Muscle of leg (tissue), 3 donors: ENCODE measurements at regions not wholly inside any gene's neighbourhood (a gene's known extent, or its start where the extent isn't known, plus 50 kb on each side); places are given as distances from the start of the nearest gene placed in this dataset.

Experiments used
- DNase-seq: peaks from one replicate; pipeline ENCODE4 v3.0.0; 2013
- H3K27ac ChIP-seq: one replicate; pipeline ENCODE4 v1.5.1; 2013; ENCODE audit warnings: mild to moderate bottlenecking, low read length, control low read depth
- H3K27me3 ChIP-seq: one replicate; pipeline ENCODE4 v1.6.1; 2013; ENCODE audit warnings: low read length; ENCODE audit not compliant: control insufficient read depth, insufficient read depth
- H3K36me3 ChIP-seq: one replicate; pipeline ENCODE4 v1.6.1; 2013; ENCODE audit warnings: low read length; ENCODE audit not compliant: control insufficient read depth, insufficient read depth
- H3K4me1 ChIP-seq: one replicate; pipeline ENCODE4 v1.6.1; 2013; ENCODE audit warnings: low read length; ENCODE audit not compliant: control insufficient read depth, insufficient read depth
- H3K4me3 ChIP-seq: one replicate; pipeline ENCODE4 v1.5.1; 2013; ENCODE audit warnings: low read length, control low read depth
- H3K9me3 ChIP-seq: replicated peaks from 2 replicates; pipeline ENCODE4 v1.6.1; 2013; ENCODE audit warnings: low read depth, low read length; ENCODE audit not compliant: control insufficient read depth
- WGBS: methylation state at CpG from one replicate; pipeline ENCODE4 v1.1.5; 2013; ENCODE audit warnings: missing lambda C conversion rate; ENCODE audit not compliant: insufficient coverage; 5-methylcytosine and 5-hydroxymethylcytosine counted together

GRCh38 chr20:52895235-52895634 is 76.9 kb upstream of the TSHZ2 start:
- WGBS = 67% methylated on average over 5 of the region's 7 CpGs
- Histone ChIP-seq H3K4me1 (no peaks in the 10 kb centered on the region), H3K36me3 (no peaks in the 10 kb centered on the region), H3K27ac (no peak overlapping the region), H3K4me3 (no peak overlapping the region), H3K27me3 (no peaks in the 10 kb centered on the region), H3K9me3 (no peaks in the 10 kb centered on the region)
- DNase-seq = peak; percentile 21

GRCh38 chr20:52893498-52893897 is 78.7 kb upstream of the TSHZ2 start:
- no CpG with 5 or more reads among the region's 4 CpGs for WGBS
- DNase-seq = no peak

GRCh38 chr20:52892023-52892422 is 80.1 kb upstream of the TSHZ2 start:
- H3K4me1 ChIP-seq = no peaks in the 10 kb centered on the region
- H3K36me3 ChIP-seq = no peaks in the 10 kb centered on the region
- WGBS = 100% methylated on average over 1 of the region's 2 CpGs
- no peak overlapping the region for H3K27ac ChIP-seq
- DNase-seq = no peak
- no peaks in the 10 kb centered on the region for H3K27me3 ChIP-seq
- H3K9me3 ChIP-seq = no peaks in the 10 kb centered on the region
- H3K4me3 ChIP-seq = no peak overlapping the region

More at GRCh38 chr20:52893498-52893897, 78.7 kb upstream of the TSHZ2 start:
- H3K36me3 ChIP-seq = no peaks in the 10 kb centered on the region
- H3K27me3 ChIP-seq = no peaks in the 10 kb centered on the region
- no peaks in the 10 kb centered on the region for H3K9me3 ChIP-seq
- no peak overlapping the region for H3K4me3 ChIP-seq
- H3K4me1 ChIP-seq = no peaks in the 10 kb centered on the region
- H3K27ac ChIP-seq = no peak overlapping the region

GRCh38 chr20:52890130-52890529 is 82.0 kb upstream of the TSHZ2 start:
- no peaks in the 10 kb centered on the region for H3K36me3 ChIP-seq
- H3K4me3 ChIP-seq = no peak overlapping the region
- H3K27me3 ChIP-seq = no peaks in the 10 kb centered on the region
- H3K4me1 ChIP-seq = no peaks in the 10 kb centered on the region
- H3K9me3 ChIP-seq = no peaks in the 10 kb centered on the region
- WGBS = no CpG with 5 or more reads among the region's 3 CpGs
- H3K27ac ChIP-seq = no peak overlapping the region
- DNase-seq = no peak

DNA sequence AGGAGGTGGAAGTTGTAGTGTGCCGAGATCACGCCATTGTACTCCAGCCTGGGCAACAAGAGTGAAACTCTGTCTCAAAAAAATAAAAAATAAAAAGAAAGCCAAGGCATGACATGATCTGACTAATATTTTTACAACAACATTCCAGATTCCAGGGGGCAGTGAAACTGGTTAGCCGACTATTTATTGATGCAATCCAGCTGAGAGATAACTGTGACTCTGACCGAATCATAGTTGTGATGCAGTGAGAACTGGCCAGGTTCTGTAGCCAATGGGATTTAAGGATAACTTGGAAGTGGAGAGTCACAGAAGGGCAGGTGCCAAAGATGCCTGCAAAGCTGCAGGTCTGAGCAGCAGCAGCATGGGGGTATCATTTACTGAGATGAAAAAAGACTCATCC is 82.9 kb upstream of the TSHZ2 start:
- no peak overlapping the region for H3K4me3 ChIP-seq
- H3K9me3 ChIP-seq = no peaks in the 10 kb centered on the region
- 56% methylated on average over 2 of the region's 4 CpGs for WGBS
- no peaks in the 10 kb centered on the region for H3K27me3 ChIP-seq
- no peaks in the 10 kb centered on the region for H3K4me1 ChIP-seq
- H3K27ac ChIP-seq = no peak overlapping the region
- H3K36me3 ChIP-seq = no peaks in the 10 kb centered on the region
- DNase-seq = no peak

- Histone ChIP-seq H3K36me3 (no peaks in the 10 kb centered on the region), H3K27ac (no peak overlapping the region), H3K9me3 (no peaks in the 10 kb centered on the region), H3K27me3 (no peaks in the 10 kb centered on the region), H3K4me3 (no peak overlapping the region), H3K4me1 (no peaks in the 10 kb centered on the region)
- WGBS = no CpG with 5 or more reads among the region's 3 CpGs
- DNase-seq = no peak
These were observed 84.1 kb upstream of the TSHZ2 start for GRCh38 chr20:52888096-52888495.

GRCh38 chr20:52880997-52881396 is 91.2 kb upstream of the TSHZ2 start:
- H3K9me3 ChIP-seq = no peaks in the 10 kb centered on the region
- H3K4me1 ChIP-seq = no peaks in the 10 kb centered on the region
- no peaks in the 10 kb centered on the region for H3K27me3 ChIP-seq
- peak; percentile 63 for DNase-seq
- no peak overlapping the region for H3K27ac ChIP-seq
- H3K36me3 ChIP-seq = no peaks in the 10 kb centered on the region
- H3K4me3 ChIP-seq = no peak overlapping the region

- no peaks in the 10 kb centered on the region for H3K9me3 ChIP-seq
- no peaks in the 10 kb centered on the region for H3K27me3 ChIP-seq
- no peak overlapping the region for H3K4me3 ChIP-seq
- no peak overlapping the region for H3K27ac ChIP-seq
- 33% methylated on average over 1 of the region's 3 CpGs for WGBS
- H3K36me3 ChIP-seq = no peaks in the 10 kb centered on the region
- DNase-seq = no peak
- no peaks in the 10 kb centered on the region for H3K4me1 ChIP-seq
These were observed 91.9 kb upstream of the TSHZ2 start for GRCh38 chr20:52880259-52880658.

GRCh38 chr20:52874241-52874640 is 97.9 kb upstream of the TSHZ2 start:
- 83% methylated on average over 1 of the region's 3 CpGs for WGBS
- no peaks in the 10 kb centered on the region for H3K36me3 ChIP-seq
- no peak overlapping the region for H3K4me3 ChIP-seq
- DNase-seq = no peak
- H3K9me3 ChIP-seq = no peaks in the 10 kb centered on the region
- no peak overlapping the region for H3K27ac ChIP-seq
- H3K27me3 ChIP-seq = no peaks in the 10 kb centered on the region
- H3K4me1 ChIP-seq = no peaks in the 10 kb centered on the region

DNA sequence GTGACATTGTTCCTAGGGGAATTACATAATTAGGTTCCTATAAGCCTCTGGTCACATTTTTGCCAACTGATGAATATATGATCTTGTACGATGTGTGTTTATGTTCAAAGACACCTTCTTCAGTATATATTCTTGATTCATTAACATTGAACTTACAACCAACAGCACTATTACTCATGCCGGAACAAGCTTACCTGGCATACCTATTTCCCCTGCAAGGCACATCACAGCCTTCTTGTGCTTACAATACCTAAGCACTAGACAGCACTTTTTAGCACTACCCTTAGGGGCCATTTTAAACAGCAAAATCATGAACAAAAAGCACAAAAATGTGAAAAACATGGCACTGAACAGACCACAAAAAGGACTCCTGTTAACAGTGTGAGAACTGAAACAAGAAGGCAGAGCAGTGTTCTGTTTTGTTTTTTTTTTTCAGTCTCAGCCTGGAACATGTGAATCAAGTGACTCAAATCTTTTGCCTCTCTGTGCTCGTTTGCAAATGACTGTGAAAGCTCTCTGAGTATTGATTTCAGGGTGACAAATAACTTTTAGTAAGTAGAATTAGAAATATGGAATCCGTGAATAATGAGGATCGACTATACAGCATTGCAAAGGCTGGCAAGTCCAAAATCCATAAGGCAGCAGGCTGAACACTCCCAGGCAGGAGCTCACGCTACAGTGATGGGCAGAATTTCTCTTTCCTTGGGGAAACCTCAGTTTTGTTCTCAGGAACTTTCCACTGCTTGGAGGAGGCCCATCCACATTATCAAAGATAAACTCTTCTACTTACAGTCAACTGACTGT is 102.3 kb upstream of the TSHZ2 start:
- Histone ChIP-seq H3K4me3 (no peak overlapping the region), H3K27ac (no peak overlapping the region)
- 67% methylated on average over 5 of the region's 6 CpGs for WGBS

DNA sequence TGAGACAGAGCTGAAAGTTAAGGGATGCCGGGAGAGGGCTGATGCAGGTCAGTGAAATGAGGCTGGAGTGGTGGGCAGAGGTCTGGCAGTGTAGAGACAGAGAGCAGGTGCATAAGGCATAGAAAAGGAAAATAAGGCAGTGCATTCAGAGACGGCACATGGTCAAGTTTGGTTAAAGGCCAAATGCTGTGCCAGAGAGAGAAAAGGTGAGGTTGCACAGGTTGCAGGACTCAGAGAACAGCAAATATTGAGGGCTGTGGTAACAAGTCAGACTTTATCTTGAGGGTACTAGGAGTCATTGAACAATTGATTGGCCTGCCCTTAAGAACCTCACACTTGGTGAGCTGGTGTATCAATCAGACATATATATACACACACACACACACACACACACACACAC is 102.9 kb upstream of the TSHZ2 start:
- WGBS = 88% methylated on average over 2 of the region's 2 CpGs

More for the DNA sequence above, 102.3 kb upstream of the TSHZ2 start:
- Histone ChIP-seq H3K36me3 (no peaks in the 10 kb centered on the region), H3K27me3 (no peaks in the 10 kb centered on the region), H3K9me3 (no peaks in the 10 kb centered on the region), H3K4me1 (no peaks in the 10 kb centered on the region)
- no peak for DNase-seq

More for the DNA sequence above, 102.9 kb upstream of the TSHZ2 start:
- no peak overlapping the region for H3K4me3 ChIP-seq
- DNase-seq = no peak
- H3K4me1 ChIP-seq = no peaks in the 10 kb centered on the region
- no peaks in the 10 kb centered on the region for H3K27me3 ChIP-seq
- no peaks in the 10 kb centered on the region for H3K9me3 ChIP-seq
- H3K27ac ChIP-seq = no peak overlapping the region
- H3K36me3 ChIP-seq = no peaks in the 10 kb centered on the region
